IPS DF 4.7 (cell line): ENCODE measurements at regions not wholly inside any gene's neighbourhood (a gene's known extent, or its start where the extent isn't known, plus 50 kb on each side); places are given as distances from the start of the nearest gene placed in this dataset.
"Not testable (repeated sequence)": the region's sequence is repeated elsewhere in the genome, so short reads cannot be mapped to it uniquely, and the experiment has no call there.

Experiments
- DNase-seq: peaks from one replicate; pipeline ENCODE4 v3.0.0-alpha.2; 2013; ENCODE audit warnings: low spot score; ENCODE audit errors: extremely low read depth

DNA sequence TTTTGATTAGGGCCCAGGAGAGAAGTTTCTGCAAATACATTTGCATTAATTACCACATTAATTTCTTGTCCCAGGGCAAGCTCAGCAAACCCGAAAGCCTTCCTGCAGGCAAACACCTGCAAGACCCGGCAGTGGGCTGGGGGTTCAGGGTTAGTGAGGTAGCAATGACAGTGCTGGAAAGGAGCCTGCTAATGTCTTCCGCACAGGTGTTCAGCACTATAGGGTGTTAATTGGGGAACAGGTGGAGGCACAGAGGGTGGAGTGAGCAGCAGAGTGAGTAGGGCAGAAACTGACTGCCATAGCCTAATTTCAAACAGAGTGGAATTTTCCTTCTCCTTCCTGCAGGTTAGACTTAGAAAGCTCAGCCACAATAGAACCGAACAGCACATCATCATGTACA is 50.9 kb upstream of the UBASH3B start:
- DNase-seq: no peak

DNA sequence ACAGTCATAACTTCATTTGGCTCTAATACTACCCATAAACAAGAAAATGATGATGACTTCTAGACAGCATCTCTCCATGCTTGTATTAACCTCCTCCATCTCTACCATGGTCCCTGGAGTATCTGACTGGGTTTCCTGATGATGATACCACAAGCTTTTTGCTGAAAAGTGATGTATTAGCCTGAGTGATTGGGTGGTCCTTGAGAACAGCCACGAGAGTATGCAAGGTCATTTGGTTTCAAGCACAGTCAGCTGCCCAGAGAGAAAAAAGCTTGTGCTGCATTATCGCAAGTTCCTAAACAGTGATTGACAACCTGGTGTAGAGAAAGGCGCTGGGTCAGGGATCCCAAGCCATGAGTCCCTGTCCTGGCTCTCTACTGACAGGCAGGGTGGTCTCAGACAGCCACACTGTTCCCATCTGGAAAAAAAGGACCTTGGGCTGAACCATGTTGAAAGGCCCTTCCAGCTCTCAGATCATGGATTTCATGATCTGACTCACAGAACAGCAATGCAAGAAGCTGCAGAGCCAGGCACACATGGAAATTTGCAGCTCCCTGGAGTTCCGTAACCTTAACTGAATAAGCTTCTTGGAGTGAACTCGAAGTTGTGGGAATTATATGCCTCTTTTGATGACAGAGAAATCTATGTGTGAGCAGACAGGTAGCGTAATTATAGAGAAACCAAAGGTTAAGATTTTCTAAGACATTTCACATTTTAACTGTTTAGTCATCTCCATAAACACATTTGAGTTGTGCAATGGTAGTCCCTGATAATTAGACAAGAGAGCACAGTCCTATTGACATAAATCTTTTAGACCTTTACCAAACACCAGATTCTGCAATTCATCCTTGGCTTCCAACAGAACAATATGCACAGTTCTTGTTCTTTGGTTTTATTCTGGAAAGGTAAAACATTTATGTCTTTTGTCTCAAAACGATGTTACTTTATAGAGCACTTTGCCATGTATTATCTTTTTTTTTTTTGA is 54.1 kb upstream of the UBASH3B start:
- no peak for DNase-seq

GRCh38 chr11:122600290-122600689 is 55.2 kb upstream of the UBASH3B start:
- DNase-seq: no peak

GRCh38 chr11:122599434-122599833 is 56.1 kb upstream of the UBASH3B start:
- no peak for DNase-seq

- no peak for DNase-seq
Measured at GRCh38 chr11:122598971-122599370, 56.6 kb upstream of the UBASH3B start.

DNA sequence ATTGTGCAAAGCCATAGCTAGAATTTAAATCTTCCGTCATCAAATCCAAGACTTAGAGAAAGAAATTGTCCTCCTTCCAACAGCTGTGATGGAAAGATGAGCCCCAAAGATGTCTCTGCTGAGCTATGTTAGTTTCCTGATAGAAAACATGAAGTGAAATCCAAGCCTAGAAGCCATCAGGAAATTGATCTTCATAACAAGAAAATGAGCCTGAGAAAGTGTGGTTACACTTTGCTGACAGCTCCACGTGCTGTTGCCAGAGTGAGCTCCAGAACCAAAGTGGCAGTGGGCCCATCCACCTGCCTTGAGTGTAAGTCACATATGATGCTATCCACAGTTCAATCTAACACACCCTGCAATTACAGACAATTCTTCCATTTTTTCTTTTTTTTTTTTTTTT is 58.0 kb upstream of the UBASH3B start:
- no peak for DNase-seq

GRCh38 chr11:122594986-122595645 is 60.4 kb upstream of the UBASH3B start:
- DNase-seq: no peak

DNA sequence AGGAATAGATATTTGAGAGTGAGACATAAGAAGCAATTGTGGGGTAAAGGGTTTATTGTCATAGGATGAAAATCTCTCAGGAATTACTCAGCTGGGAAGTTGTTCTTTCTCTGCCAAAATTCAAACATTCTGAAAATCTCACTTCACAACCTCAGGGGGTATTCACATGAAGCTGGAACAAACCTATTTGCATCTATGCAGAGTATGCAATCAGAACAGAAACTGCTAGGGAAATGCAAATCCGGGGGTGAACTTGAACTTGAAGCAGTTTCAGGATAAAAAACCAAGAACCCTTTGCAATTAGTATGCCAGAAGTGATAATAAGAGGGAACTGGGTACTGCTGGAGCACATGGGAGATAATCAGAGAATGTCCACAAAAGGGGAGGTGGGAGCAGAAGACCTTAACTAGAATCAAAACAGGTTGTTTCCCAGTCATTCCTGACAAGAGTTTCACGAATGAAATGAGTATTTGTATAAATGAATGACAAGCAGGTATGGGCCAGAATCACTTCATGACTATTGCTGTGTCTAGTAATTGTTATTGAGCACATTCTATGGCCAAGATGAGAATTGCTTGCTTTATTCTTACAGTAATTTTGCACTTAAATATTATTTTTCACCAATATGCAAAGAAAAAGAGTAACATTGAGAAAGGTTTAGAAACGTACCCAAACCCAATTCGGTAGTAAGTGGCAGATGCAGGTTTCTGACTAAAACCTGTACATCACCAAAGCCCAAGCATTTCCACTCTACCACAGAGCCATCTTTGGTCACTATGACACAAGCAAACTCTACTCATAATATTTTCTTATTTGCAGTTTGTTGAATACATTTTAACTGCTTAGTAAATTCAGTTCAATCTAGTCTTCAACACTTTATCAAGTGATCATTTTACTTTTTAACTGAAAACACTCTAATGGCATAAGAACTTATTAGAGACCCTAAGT is 61.8 kb upstream of the UBASH3B start:
- no peak for DNase-seq

DNA sequence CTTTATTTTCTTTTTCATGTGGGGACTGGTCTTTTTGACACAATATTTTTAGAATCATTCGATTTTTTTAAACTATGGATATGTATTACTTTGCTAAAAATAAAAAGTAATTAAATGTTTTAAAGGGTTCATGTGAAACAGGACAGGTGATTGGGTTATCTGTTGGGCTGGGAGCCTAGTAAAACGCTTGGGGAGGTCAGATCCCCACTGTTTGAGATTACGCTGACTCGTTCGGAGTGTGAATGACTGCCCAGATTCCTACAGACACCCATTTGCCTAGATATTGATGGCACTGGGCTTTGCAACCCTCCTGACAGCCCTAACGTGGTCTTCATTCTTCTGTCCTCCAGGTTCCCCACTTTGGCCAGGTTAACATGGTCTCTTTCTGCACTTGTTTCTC is 62.9 kb upstream of the UBASH3B start:
- no peak for DNase-seq

GRCh38 chr11:122584670-122585069 is 70.9 kb upstream of the UBASH3B start:
- DNase-seq: no peak

DNA sequence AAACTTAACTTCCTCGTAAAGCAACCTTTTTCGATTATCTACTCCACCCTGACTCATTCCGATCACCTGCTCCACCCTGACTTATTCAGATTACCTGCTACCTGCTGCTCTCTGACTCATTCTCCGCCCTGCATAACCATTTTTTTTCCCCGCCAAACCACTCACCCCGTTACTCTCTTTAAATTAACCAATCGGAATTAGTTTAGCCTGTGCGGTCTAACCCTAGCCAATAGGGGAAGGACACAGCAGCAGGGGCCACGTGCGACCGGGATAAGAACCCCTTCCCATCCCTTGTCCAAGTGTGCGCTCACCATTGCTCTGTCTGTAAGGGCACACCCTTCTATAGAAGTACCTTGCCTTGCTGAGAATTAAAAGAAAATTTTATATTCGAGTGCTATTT is 75.5 kb upstream of the UBASH3B start:
- not testable (repeated sequence) for DNase-seq

GRCh38 chr11:122578171-122578825 is 77.2 kb upstream of the UBASH3B start:
- DNase-seq: no peak

DNA sequence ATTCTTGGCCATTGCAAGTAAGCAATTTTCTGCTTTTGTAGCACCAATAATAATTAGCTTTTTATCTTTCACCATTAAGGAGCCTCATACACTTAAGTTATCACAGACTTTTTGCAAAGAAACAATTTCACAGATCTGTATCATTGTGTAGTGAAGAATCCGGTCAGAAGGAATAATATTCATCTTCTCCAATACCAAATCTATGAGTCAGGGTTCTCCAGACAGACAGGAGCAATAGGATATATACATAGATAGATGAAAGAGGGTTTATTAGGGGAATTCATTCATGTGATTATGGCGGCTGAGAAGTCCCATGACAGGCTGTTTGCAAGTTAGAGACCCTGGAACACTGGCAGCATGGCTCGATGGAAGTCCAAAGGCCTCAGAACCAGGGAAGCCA is 82.9 kb upstream of the UBASH3B start:
- no peak for DNase-seq

DNA sequence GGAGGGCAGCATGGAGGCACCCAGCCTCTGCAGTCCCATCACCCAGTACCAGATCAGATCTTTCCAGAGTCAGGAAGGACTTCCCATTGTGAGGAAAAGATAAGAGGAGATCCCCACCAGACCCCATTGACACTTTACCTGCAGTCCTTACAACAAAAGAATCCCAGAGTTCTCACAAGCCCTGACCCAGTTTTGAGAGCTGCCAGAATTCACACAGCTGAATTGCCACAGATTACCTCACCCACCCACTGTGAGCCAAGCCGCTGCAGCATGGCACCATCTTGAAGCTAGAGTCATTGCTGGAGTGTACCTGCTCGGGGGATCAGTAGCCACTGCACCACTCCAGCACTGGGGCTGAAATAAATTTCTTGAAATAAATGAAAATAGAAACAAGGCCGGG is 91.8 kb upstream of the UBASH3B start:
- DNase-seq: no peak

DNA sequence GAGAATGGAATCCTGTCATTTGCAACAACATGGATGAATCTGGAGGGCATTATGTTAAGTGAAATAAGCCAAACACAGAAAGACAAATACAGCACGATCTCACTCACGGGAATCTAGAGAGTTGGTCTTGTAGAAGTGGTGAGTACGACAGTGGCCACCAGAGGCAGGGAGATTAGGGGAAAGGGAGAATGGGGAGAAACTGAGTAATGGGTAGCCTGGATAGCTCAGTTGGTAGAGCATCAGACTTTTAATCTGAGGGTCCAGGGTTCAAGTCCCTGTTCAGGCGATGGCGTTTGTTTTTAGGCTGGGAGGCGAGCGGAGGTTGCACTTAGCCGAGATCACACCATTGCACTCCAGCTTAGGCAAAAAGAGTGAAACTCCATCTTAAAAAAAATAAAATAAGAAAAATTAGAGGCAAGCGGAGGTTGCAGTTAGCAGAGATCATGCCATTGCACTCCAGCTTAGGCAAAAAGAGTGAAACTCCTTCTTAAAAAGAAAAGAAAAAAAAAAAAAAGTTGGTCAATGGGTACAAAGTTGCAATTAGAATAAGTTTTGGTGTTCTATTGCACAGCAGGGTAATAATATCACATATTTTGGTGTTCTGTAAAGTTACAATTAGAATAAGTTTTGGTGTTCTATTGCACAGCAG is 95.7 kb upstream of the UBASH3B start:
- DNase-seq: no peak

DNA sequence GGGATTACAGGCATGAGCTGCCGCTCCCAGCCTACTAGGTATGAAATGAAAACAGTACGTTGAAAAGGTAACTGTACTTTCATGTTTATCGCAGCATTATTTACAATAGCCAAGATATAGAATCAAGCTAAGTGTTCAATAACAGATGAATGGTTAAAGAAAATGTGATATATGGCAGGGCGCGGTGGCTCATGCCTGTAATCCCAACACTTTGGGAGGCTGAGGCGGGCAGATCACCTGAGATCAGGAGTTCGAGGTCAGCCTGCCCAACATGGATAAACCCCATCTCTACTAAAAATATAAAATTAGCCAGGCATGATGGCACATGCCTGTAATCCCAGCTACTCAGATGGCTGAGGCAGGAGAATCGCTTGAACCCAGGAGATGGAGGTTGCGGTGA is 96.3 kb upstream of the UBASH3B start:
- DNase-seq: not testable (repeated sequence)

- DNase-seq: not testable (repeated sequence)
Measured at GRCh38 chr11:122557163-122557562, 98.4 kb upstream of the UBASH3B start.

DNA sequence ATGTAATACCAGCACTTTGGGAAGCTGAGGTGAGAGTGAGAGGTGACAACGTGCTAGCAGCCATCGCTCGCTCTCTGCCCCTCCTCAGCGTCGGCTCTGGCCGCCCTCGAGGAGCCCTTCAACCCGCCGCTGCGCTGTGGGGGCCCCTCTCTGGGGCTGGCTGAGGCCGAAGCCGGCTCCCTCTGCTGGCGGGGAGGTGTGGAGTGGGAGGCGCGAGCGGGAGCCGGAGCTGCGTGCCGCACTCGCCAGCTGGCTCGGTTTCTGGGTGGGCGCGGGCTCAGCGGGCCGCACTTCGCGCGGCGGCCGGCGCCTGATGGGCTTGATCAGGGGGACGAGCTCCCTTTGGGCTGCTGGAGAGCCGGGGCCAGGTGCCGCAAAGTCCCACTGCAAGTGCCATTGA is 98.9 kb upstream of the UBASH3B start:
- no peak for DNase-seq

DNA sequence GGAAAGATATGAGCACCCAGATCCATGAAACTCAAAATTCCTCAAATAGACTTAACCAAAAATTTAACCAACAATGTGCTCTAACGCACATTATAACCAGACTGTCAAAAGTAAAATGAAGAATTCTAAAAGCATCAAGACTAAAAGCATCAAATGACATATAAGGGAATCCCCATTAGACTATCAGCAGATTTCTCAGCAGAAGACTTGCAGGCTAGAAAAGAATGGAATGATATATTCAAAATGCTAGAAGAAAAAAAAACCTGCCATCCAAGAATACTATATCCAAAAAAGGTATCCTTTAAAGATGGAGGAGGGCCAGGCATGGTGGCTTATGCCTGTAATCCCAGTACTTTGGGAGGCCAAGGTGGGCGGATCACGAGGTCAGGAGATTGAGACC is 117.5 kb upstream of the UBASH3B start:
- no peak for DNase-seq

- DNase-seq: no peak
Measured at GRCh38 chr11:122524898-122525297, 130.6 kb upstream of the UBASH3B start.
